Transverse colon (tissue), 4 donors: ENCODE measurements at regions not wholly inside any gene's neighbourhood (a gene's known extent, or its start where the extent isn't known, plus 50 kb on each side); places are given as distances from the start of the nearest gene placed in this dataset.

ENCODE experiments used
- CTCF ChIP-seq, 5 experiments: fragments of 200-600 bp in 3 of 5; fragments of 450-650 bp in 2 of 5; sonication (generic) in 3 of 5; IDR thresholded peaks; 1 replicate in 2 of 5; 2 replicates in 3 of 5; pipeline ENCODE4 v1.5.1; 2016 to 2017; ENCODE audit warnings: antibody characterized with exemption in 5 of 5, inconsistent platforms in 3 of 5, mild to moderate bottlenecking in 2 of 5, moderate library complexity in 1 of 5
- EP300 ChIP-seq: sonication (generic); formaldehyde crosslinking; IDR thresholded peaks from one replicate; pipeline ENCODE4 v1.6.1; 2017; ENCODE audit warnings: antibody characterized with exemption, low read depth
- POLR2A ChIP-seq: fragments of 450-650 bp; IDR thresholded peaks from one replicate; pipeline ENCODE4 v1.6.1; 2016; ENCODE audit warnings: antibody characterized with exemption, mild to moderate bottlenecking, moderate library complexity
- POLR2AphosphoS5 ChIP-seq, 3 donors: sonication (generic); formaldehyde crosslinking; IDR thresholded peaks; one replicate each; pipeline ENCODE4 v1.6.1; 2016; ENCODE audit warnings: antibody characterized with exemption in 3 of 3

GRCh38 chr13:31530922-31531321 is 208.4 kb upstream of the RXFP2 start:
- no peak for TF ChIP-seq POLR2A
- no peak for TF ChIP-seq CTCF (IDR thresholded peaks at IDR 0.05)
- no peak for TF ChIP-seq POLR2AphosphoS5 (IDR thresholded peaks at IDR 0.05)
- no peak for TF ChIP-seq EP300
